LNCAP (cell line): ENCODE measurements at regions not wholly inside any gene's neighbourhood (a gene's known extent, or its start where the extent isn't known, plus 50 kb on each side); places are given as distances from the start of the nearest gene placed in this dataset.

Experiments
- TF ChIP-seq, protein P1 (sequence below): fragments of 450-650 bp; IDR thresholded peaks from 2 replicates; pipeline ENCODE4 v1.5.1; 2017; ENCODE audit warnings: mild to moderate bottlenecking

DNA sequence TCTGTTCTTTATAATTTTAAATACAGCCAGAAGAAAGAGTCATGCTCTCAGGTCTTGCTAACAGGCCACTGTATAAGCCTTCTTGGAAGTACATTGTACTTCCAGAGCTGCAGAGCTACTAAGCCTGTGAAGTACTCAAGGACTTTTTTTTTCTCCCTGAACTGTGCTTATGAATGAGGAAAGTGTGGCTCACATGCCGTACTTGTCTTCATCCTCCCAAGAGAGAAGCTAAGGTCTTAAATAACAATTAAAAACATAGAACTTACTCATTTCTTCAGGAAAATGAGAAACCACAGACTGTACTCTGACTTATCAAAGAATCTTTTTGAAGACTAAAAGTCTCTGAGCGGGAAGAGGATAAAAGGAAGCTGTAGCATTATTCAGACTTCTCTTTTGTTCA is 218.3 kb downstream of the HTR1B start:
- TF ChIP-seq, protein P1, sequence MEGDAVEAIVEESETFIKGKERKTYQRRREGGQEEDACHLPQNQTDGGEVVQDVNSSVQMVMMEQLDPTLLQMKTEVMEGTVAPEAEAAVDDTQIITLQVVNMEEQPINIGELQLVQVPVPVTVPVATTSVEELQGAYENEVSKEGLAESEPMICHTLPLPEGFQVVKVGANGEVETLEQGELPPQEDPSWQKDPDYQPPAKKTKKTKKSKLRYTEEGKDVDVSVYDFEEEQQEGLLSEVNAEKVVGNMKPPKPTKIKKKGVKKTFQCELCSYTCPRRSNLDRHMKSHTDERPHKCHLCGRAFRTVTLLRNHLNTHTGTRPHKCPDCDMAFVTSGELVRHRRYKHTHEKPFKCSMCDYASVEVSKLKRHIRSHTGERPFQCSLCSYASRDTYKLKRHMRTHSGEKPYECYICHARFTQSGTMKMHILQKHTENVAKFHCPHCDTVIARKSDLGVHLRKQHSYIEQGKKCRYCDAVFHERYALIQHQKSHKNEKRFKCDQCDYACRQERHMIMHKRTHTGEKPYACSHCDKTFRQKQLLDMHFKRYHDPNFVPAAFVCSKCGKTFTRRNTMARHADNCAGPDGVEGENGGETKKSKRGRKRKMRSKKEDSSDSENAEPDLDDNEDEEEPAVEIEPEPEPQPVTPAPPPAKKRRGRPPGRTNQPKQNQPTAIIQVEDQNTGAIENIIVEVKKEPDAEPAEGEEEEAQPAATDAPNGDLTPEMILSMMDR, result no peak

DNA sequence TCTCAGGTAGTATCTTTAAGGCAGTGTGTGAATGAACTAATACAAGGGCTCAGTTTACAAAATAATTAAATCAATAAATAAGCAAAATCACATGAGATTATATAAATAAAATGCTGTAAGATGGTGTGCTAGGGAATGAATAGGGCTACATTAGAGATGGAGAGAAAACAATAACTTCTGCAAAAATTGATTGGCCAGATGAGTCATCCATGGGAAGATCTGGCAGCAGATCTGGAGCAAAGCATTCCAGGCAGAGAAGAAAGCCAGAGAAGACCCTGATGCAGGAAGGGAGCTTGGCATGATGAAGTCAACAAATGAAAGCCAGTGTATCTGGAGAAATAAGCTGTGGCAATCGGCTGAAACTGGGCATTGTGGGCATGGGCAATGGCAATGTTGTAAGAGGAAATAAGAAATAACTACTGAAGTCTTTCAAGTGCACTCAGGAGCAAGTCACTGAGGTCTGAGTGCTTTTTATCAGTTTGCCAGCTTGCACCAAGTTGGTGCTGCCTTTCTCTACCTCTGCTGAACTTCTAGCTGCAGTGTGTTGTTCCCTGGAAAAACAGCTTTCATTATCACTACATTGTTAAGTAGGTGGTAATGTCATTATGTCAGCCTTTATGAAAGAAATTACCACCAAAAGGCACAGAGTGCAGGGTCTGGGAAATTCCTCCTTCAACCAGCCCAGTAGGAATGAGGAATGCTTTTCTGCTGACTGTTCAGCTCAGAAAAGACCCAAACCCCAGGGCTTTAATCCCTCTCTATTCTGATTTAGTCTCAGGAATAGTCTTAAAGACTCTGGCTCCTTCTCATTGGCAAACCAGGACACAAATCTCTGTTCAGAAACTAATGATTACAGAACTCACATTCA is 231.6 kb downstream of the HTR1B start:
- TF ChIP-seq, protein P1, result no peak

DNA sequence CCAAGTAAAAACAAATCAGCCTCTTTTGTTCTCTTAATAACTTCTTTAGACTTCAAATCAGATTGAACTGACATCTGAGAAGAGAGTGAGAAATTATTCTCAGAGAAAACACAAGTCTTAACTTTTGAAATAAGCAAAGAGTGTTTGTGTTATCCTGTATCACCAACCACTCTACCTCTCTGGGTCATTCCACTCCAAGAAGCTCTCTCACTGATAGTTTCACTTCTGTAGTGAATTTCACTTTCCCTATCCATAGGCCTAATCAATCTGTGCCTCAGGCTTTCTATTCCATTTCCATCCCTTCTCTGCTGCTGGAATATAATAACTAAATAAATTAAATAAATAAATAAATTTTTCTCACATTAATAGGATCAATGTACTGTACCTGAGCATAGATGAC is 235.0 kb downstream of the HTR1B start:
- TF ChIP-seq, protein P1, result no peak

DNA sequence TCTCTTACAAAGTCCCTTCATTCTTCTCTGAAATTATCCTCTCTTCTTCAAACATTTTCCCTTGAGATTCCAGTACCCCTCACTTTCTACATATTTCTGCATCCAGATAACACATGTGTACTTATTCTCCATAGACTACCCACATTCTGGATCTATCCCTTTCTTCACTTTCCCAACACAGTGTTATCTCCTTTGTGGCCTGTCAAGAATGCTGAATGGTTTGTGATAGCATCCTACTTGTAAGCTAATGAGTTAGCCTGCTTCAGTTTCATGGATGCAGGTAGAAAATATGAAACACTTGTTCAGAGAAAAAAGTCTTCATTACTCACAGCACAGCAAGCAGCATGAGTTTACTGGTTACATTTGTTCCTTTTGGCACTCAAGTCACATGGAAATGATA is 245.4 kb downstream of the HTR1B start:
- TF ChIP-seq, protein P1, result no peak

DNA sequence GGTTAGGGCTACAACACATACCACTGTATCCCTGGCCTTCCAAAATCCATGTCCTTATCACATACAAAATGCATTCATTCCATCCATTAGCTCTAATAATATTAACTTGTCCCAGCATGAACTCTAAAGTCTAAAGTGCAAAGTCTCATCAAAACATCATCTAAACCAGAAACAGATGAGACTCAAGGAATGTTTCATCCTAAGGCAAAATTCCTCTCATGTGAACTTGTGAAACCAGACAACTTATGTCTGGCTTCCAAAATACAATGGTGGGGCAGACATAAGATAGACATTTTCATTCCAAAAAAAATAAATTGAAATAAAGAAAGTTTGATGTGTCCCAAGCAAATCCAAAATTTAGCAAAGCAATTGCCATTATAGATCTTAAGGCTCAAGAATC is 257.4 kb downstream of the HTR1B start:
- TF ChIP-seq, protein P1, result no peak

DNA sequence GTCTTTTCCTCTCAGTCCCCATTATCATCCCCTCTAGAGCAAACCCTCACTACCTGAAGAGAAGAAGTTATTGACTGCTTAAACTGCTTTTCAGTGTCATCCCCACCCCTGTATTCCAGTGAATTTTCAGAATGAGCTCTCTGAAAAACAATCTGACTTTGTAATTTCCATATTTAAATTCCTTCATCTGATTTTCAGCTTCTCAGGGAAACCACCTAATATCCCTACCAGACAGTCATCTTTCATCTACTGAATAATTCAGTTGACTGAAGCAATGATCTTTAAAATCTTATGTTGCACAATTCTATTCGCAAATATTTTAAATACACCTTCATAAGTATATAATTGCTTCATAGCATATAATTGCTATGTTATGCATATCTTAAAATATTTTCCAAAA is 258.7 kb downstream of the HTR1B start:
- TF ChIP-seq, protein P1, result no peak

DNA sequence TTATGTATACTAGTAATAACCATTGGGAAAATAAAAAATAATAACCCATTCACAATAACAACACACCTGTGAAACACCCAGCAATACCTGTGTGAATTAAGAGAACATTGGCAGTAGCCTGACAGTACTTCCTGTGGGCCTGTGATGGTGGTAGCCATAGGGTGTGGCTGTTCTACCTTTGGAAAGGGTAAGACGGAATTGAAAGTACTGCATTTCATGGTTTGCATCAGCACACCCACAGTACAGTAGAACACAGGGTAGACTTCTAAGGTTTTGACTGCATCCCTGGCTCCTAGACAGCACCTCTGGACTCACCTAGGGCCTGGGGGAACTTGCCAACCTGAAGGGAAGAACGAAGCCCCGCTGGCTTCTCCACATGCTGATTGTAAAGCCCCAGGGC is 279.8 kb downstream of the HTR1B start:
- TF ChIP-seq, protein P1, result no peak

DNA sequence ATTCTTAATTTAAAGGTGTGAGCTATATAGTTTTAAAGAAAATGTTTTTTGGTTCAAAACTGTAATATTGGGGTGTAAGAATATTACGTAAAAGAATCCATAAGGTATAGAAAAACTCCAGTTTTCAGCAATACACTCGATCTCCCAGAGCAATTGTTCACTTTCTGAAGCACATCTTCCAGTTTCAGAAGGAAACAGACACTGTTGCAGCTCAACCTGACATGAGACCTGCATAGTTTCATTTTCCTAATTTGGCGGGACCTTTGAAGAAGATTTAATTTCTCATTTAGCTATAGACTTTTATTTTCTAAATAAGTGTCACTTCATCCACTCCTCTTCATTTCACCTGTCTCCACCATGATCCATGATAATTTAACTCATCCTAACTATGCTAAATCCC is 281.5 kb downstream of the HTR1B start:
- TF ChIP-seq, protein P1, result no peak
